Activated CD4-positive, alpha-beta T cell treated with anti-CD3 and anti-CD28 coated beads, Interleukin-2, Interleukin-4, amounts not matched to agents 100 ng/mL and 50 ng/mL, durations not matched to agents 16 hours and 8 hours (primary cell): ENCODE measurements at regions not wholly inside any gene's neighbourhood (a gene's known extent, or its start where the extent isn't known, plus 50 kb on each side); places are given as distances from the start of the nearest gene placed in this dataset.

Experiments
- DNase-seq: peaks from one replicate; pipeline ENCODE4 v3.0.0-alpha.2; 2020; ENCODE audit warnings: low spot score

- DNase-seq, result no peak
Measured at GRCh38 chr7:72524037-72524436, 111.9 kb upstream of the CALN1 start.

- no peak for DNase-seq
Measured at GRCh38 chr7:72504061-72504706, 92.0 kb upstream of the CALN1 start.

- DNase-seq, result no peak
Measured at GRCh38 chr7:72503644-72504043, 91.5 kb upstream of the CALN1 start.

- DNase-seq, result no peak
Measured at GRCh38 chr7:72494807-72495206, 82.7 kb upstream of the CALN1 start.

- peak; percentile 53 for DNase-seq
Measured at GRCh38 chr7:72493850-72494661, 81.9 kb upstream of the CALN1 start.

GRCh38 chr7:72492461-72493065 is 80.4 kb upstream of the CALN1 start:
- no peak for DNase-seq

- no peak for DNase-seq
Measured at GRCh38 chr7:72490301-72490700, 78.2 kb upstream of the CALN1 start.

- no peak for DNase-seq
Measured at GRCh38 chr7:72481934-72482333, 69.8 kb upstream of the CALN1 start.

GRCh38 chr7:72476608-72477305 is 64.6 kb upstream of the CALN1 start:
- no peak for DNase-seq

GRCh38 chr7:72467237-72467636 is 55.1 kb upstream of the CALN1 start:
- DNase-seq, result no peak

GRCh38 chr7:72466797-72467196 is 54.7 kb upstream of the CALN1 start:
- DNase-seq, result no peak

- DNase-seq, result no peak
Measured at GRCh38 chr7:72465521-72465920, 53.4 kb upstream of the CALN1 start.

GRCh38 chr7:72462311-72462710 is 50.2 kb upstream of the CALN1 start:
- DNase-seq, result no peak
